ENCODE measurements at regions not wholly inside any gene's neighbourhood (a gene's known extent, or its start where the extent isn't known, plus 50 kb on each side); places are given as distances from the start of the nearest gene placed in this dataset.

- no peak for FAIRE-seq
Observed at GRCh38 chr4:107246761-107247160, 210.6 kb upstream of the DKK2 start.

GRCh38 chr4:107243141-107243781, 207.1 kb upstream of the DKK2 start:
- peak; percentile 33 for FAIRE-seq

- FAIRE-seq: peak; percentile 89
Observed at GRCh38 chr4:107220976-107221375, 184.9 kb upstream of the DKK2 start.

- FAIRE-seq: no peak
Observed at GRCh38 chr4:107219681-107220080, 183.6 kb upstream of the DKK2 start.

- no peak for FAIRE-seq
Observed at GRCh38 chr4:107216379-107216778, 180.3 kb upstream of the DKK2 start.

GRCh38 chr4:107215222-107215621, 179.1 kb upstream of the DKK2 start:
- no peak for FAIRE-seq

- FAIRE-seq: no peak
Observed at GRCh38 chr4:107213880-107214279, 177.8 kb upstream of the DKK2 start.

GRCh38 chr4:107213410-107213809, 177.3 kb upstream of the DKK2 start:
- FAIRE-seq: no peak

GRCh38 chr4:107212565-107212964, 176.5 kb upstream of the DKK2 start:
- no peak for FAIRE-seq

GRCh38 chr4:107210450-107211239, 174.5 kb upstream of the DKK2 start:
- no peak for FAIRE-seq

GRCh38 chr4:107203733-107204132, 167.6 kb upstream of the DKK2 start:
- no peak for FAIRE-seq

GRCh38 chr4:107202744-107203143, 166.6 kb upstream of the DKK2 start:
- FAIRE-seq: no peak

- FAIRE-seq: no peak
Observed at GRCh38 chr4:107197121-107197520, 161.0 kb upstream of the DKK2 start.

- FAIRE-seq: no peak
Observed at GRCh38 chr4:107196312-107196711, 160.2 kb upstream of the DKK2 start.

- no peak for FAIRE-seq
Observed at GRCh38 chr4:107194005-107194404, 157.9 kb upstream of the DKK2 start.

- no peak for FAIRE-seq
Observed at GRCh38 chr4:107192601-107193000, 156.5 kb upstream of the DKK2 start.

GRCh38 chr4:107187091-107187490, 151.0 kb upstream of the DKK2 start:
- no peak for FAIRE-seq

- peak; percentile 4 for FAIRE-seq
Observed at GRCh38 chr4:107183155-107183774, 147.2 kb upstream of the DKK2 start.

GRCh38 chr4:107182347-107182746, 146.2 kb upstream of the DKK2 start:
- FAIRE-seq: no peak

- FAIRE-seq: no peak
Observed at GRCh38 chr4:107166873-107167450, 130.8 kb upstream of the DKK2 start.

- no peak for FAIRE-seq
Observed at GRCh38 chr4:107166181-107166580, 130.1 kb upstream of the DKK2 start.

GRCh38 chr4:107164962-107165475, 128.9 kb upstream of the DKK2 start:
- FAIRE-seq: no peak

- FAIRE-seq: no peak
Observed at GRCh38 chr4:107156443-107156842, 120.3 kb upstream of the DKK2 start.
